Prostate gland (tissue), 2 donors: ENCODE measurements at regions not wholly inside any gene's neighbourhood (a gene's known extent, or its start where the extent isn't known, plus 50 kb on each side); places are given as distances from the start of the nearest gene placed in this dataset.

ENCODE experiments used
- CTCF ChIP-seq, 4 experiments: fragments of 200-600 bp in 2 of 4; fragments of 450-650 bp in 2 of 4; sonication (generic) in 2 of 4; IDR thresholded peaks; 1 replicate in 3 of 4; 2 replicates in 1 of 4; pipeline ENCODE4 v1.5.1; 2016 to 2019; ENCODE audit warnings: antibody characterized with exemption in 4 of 4, mild to moderate bottlenecking in 2 of 4, moderate library complexity in 2 of 4
- POLR2A ChIP-seq: fragments of 450-650 bp; IDR thresholded peaks from one replicate; pipeline ENCODE4 v1.6.1; 2016; ENCODE audit warnings: antibody characterized with exemption, mild to moderate bottlenecking
- POLR2AphosphoS5 ChIP-seq: sonication (generic); formaldehyde crosslinking; IDR thresholded peaks from one replicate; pipeline ENCODE4 v1.6.1; 2017; ENCODE audit warnings: antibody characterized with exemption

- TF ChIP-seq CTCF (IDR thresholded peaks at IDR 0.05): no peak
- no peak for TF ChIP-seq POLR2A
- TF ChIP-seq POLR2AphosphoS5: no peak
Measured at GRCh38 chr13:22618002-22618401, 562.8 kb upstream of the SGCG start.
